ENCODE measurements at regions not wholly inside any gene's neighbourhood (a gene's known extent, or its start where the extent isn't known, plus 50 kb on each side); places are given as distances from the start of the nearest gene placed in this dataset.

GRCh38 chr3:15978801-15979200 is 181.0 kb upstream of the ANKRD28 start:
- TF ChIP-seq POLR2A (IDR thresholded peaks at IDR 0.05), result no peak
- TF ChIP-seq, protein P1, sequence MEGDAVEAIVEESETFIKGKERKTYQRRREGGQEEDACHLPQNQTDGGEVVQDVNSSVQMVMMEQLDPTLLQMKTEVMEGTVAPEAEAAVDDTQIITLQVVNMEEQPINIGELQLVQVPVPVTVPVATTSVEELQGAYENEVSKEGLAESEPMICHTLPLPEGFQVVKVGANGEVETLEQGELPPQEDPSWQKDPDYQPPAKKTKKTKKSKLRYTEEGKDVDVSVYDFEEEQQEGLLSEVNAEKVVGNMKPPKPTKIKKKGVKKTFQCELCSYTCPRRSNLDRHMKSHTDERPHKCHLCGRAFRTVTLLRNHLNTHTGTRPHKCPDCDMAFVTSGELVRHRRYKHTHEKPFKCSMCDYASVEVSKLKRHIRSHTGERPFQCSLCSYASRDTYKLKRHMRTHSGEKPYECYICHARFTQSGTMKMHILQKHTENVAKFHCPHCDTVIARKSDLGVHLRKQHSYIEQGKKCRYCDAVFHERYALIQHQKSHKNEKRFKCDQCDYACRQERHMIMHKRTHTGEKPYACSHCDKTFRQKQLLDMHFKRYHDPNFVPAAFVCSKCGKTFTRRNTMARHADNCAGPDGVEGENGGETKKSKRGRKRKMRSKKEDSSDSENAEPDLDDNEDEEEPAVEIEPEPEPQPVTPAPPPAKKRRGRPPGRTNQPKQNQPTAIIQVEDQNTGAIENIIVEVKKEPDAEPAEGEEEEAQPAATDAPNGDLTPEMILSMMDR (IDR thresholded peaks at IDR 0.05), result no peak
